Kidney epithelial cell (primary cell): ENCODE measurements at regions not wholly inside any gene's neighbourhood (a gene's known extent, or its start where the extent isn't known, plus 50 kb on each side); places are given as distances from the start of the nearest gene placed in this dataset.

Source experiments
- DNase-seq: peaks from one replicate; pipeline ENCODE4 v3.0.0-alpha.2; 2010; ENCODE audit warnings: low read depth
- H3K27me3 ChIP-seq: 2 replicates; pipeline ENCODE4 v1.6.0; 2011; ENCODE audit warnings: low read length; ENCODE audit not compliant: control insufficient read depth, insufficient read depth
- H3K36me3 ChIP-seq: 2 replicates; pipeline ENCODE4 v1.5.1; 2011; ENCODE audit warnings: low read length; ENCODE audit not compliant: control insufficient read depth, insufficient read depth
- H3K4me3 ChIP-seq: 2 replicates; pipeline ENCODE4 v1.5.1; 2011; ENCODE audit warnings: low read depth, mild to moderate bottlenecking, control low read depth, low read length
- TF ChIP-seq, protein P1 (sequence below): IDR thresholded peaks from 2 replicates; pipeline ENCODE4 v1.5.1; 2011; ENCODE audit warnings: mild to moderate bottlenecking, moderate library complexity, low read length, control low read depth, inconsistent platforms; ENCODE audit not compliant: insufficient read depth, poor library complexity, severe bottlenecking

DNA sequence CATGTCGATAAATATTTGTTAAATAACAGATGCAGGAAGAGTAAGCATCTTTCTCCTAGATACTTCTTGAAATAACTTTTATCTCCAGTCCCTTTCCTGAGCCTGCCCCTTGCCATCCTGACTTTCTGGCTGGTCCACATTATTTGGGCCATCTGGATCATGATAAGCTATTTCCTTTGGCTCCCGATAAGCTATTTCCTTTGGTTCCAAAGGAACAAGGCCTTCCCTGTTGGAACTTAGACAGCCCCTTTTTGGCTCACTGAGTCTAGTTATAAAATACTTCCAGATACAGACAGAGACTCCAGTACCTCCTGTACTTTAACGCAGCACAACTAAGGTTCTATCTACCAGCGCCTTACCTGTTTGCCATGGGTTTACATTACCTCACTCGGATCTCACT lies 205.3 kb upstream of the CCDC150 start:
- TF ChIP-seq, protein P1, sequence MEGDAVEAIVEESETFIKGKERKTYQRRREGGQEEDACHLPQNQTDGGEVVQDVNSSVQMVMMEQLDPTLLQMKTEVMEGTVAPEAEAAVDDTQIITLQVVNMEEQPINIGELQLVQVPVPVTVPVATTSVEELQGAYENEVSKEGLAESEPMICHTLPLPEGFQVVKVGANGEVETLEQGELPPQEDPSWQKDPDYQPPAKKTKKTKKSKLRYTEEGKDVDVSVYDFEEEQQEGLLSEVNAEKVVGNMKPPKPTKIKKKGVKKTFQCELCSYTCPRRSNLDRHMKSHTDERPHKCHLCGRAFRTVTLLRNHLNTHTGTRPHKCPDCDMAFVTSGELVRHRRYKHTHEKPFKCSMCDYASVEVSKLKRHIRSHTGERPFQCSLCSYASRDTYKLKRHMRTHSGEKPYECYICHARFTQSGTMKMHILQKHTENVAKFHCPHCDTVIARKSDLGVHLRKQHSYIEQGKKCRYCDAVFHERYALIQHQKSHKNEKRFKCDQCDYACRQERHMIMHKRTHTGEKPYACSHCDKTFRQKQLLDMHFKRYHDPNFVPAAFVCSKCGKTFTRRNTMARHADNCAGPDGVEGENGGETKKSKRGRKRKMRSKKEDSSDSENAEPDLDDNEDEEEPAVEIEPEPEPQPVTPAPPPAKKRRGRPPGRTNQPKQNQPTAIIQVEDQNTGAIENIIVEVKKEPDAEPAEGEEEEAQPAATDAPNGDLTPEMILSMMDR, result no peak
- Histone ChIP-seq H3K27me3 (no peaks in the 10 kb centered on the region), H3K36me3 (no peaks in the 10 kb centered on the region), H3K4me3 (no peak overlapping the region)
- no peak for DNase-seq

DNA sequence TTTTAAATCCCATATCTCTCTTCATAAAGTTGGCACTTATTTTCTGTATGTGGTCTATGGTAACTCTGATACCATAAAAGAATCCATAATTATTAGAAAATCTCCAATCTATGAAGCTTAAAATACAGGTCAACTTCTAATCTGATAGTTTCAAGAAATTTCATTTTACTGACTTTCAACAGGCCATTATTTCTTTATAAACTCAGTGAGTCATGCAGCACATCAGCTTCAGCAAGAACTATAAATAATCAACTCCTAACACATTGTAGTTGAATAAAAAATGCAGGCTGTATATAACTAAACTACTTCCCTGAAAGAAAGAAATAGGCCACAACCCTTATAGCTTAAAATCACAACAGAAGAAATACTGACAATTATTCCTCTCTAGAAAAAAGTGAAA lies 204.3 kb upstream of the CCDC150 start:
- no peaks in the 10 kb centered on the region for H3K36me3 ChIP-seq
- DNase-seq, result no peak
- TF ChIP-seq, protein P1, result no peak
- no peak overlapping the region for H3K4me3 ChIP-seq
- H3K27me3 ChIP-seq, result no peaks in the 10 kb centered on the region

DNA sequence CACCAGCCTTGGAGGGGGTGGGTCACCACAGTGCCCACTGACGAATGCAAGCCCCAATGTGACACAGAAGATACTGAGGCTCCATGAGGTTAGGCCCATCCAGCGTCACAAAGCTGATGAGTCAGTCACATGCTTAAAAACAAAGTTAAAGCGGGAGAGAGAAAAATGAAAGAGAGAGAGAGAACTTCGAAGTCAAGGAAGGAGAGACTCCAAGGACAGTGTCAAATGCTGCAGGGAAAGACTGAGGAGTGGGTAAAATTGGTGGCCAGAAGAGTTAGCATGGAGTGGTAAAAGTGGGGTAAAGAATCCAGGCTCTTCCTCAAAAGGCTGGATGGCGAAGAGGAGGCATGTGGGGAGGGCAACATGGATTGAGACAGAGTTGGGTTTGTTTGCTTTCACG lies 201.9 kb upstream of the CCDC150 start:
- Histone ChIP-seq H3K4me3 (no peak overlapping the region), H3K27me3 (no peaks in the 10 kb centered on the region), H3K36me3 (no peaks in the 10 kb centered on the region)
- TF ChIP-seq, protein P1, result no peak
- no peak for DNase-seq

DNA sequence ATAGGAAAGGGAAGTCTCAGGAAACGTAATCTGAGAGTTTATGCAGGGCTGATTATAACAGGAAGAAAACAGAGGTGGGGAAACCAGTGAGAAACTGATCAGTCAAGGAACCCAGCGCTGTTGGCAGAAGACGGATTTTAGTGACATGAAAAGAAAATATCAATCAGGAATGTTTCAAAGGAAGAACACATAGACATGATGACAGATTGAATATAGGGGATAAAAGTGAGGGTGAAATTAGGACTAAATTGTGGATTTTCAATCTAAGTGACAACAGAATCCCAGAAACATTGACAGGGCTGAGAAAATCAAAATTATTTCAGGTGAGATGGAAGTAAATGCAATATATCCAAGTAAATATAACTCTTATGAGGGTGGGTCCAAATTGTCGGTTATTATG lies 199.8 kb upstream of the CCDC150 start:
- no peaks in the 10 kb centered on the region for H3K27me3 ChIP-seq
- DNase-seq, result no peak
- TF ChIP-seq, protein P1, result no peak
- no peaks in the 10 kb centered on the region for H3K36me3 ChIP-seq
- no peak overlapping the region for H3K4me3 ChIP-seq

DNA sequence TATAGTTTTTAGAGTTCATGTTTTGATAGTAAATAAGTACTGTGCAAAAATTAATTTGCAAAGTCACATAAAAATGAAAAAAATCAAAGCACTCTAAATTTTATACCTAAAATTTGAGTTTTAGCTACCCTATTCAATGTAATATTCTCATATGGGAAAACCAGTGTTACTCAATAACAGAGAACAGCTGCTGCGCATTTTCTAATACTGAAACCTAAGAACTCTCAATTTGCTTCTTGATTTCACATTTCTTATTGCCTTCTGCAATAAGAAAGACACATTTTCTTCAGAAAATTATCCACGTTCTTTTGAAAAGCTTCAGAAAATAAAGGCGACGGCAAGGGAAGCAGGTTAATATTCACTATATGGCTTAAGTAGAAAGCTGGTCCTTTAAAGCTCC lies 199.1 kb upstream of the CCDC150 start:
- H3K27me3 ChIP-seq, result no peaks in the 10 kb centered on the region
- no peaks in the 10 kb centered on the region for H3K36me3 ChIP-seq
- H3K4me3 ChIP-seq, result no peak overlapping the region
- DNase-seq, result no peak
- TF ChIP-seq, protein P1, result no peak

DNA sequence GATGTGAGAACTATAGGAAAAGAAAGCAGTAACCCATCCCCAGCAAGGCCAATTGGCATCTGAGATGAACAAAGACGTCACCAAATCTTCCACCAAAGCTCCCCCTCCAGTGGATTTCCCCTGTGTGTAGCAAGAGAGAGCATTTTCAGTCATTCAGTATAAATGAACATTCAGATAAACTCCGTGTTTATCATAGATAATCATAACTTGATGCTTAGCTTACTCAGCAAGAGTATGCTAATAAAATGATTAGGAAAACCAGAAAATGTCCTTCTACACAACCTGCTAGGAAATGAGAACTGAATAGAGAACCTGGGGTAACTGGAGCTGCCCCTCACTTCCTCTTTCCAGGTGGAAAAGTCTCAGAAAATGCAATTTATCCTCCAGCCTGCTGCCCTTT lies 198.0 kb upstream of the CCDC150 start:
- TF ChIP-seq, protein P1, result no peak
- no peaks in the 10 kb centered on the region for H3K27me3 ChIP-seq
- no peak for DNase-seq

More for the DNA sequence above, 198.0 kb upstream of the CCDC150 start:
- Histone ChIP-seq H3K4me3 (no peak overlapping the region), H3K36me3 (no peaks in the 10 kb centered on the region)
